Omental fat pad (tissue), 3 donors: ENCODE measurements at regions not wholly inside any gene's neighbourhood (a gene's known extent, or its start where the extent isn't known, plus 50 kb on each side); places are given as distances from the start of the nearest gene placed in this dataset.

Experiments used
- ATAC-seq: fragments of 150-250 bp; one replicate; pipeline ENCODE4 v1.9.1; 2016; ENCODE audit warnings: mild to moderate bottlenecking, moderate library complexity; ENCODE audit not compliant: low FRiP score
- DNase-seq: peaks from one replicate; pipeline ENCODE4 v3.0.0-alpha.2; 2019; ENCODE audit warnings: low spot score
- CTCF ChIP-seq, 3 donors: fragments of 450-650 bp; IDR thresholded peaks; one replicate each; pipeline ENCODE4 v1.5.1; 2016 to 2017; ENCODE audit warnings: antibody characterized with exemption in 3 of 3, mild to moderate bottlenecking in 3 of 3, moderate library complexity in 2 of 3

GRCh38 chr7:68121056-68121455 is 1124.4 kb downstream of the TYW1 start:
- ATAC-seq (no peak), DNase-seq (no peak)
- TF ChIP-seq CTCF (IDR thresholded peaks at IDR 0.05), result no peak

- ATAC-seq (no peak), DNase-seq (no peak)
- TF ChIP-seq CTCF (IDR thresholded peaks at IDR 0.05), result no peak
Measured at GRCh38 chr7:68121655-68122054, 1125.0 kb downstream of the TYW1 start.

GRCh38 chr7:68122801-68123200 is 1126.2 kb downstream of the TYW1 start:
- ATAC-seq (no peak), DNase-seq (no peak)
- TF ChIP-seq CTCF (IDR thresholded peaks at IDR 0.05), result no peak

GRCh38 chr7:68125168-68125567 is 1128.5 kb downstream of the TYW1 start:
- ATAC-seq, result no peak
- no peak for TF ChIP-seq CTCF (IDR thresholded peaks at IDR 0.05)
- no peak for DNase-seq

- no peak for DNase-seq
- no peak for TF ChIP-seq CTCF (IDR thresholded peaks at IDR 0.05)
Measured at GRCh38 chr7:68133045-68133444, 1136.4 kb downstream of the TYW1 start.

GRCh38 chr7:68143345-68143744 is 1146.7 kb downstream of the TYW1 start:
- TF ChIP-seq CTCF (IDR thresholded peaks at IDR 0.05), result no peak
- DNase-seq (no peak), ATAC-seq (no peak)

More at GRCh38 chr7:68133045-68133444, 1136.4 kb downstream of the TYW1 start:
- ATAC-seq, result no peak

- no peak for TF ChIP-seq CTCF (IDR thresholded peaks at IDR 0.05)
- DNase-seq (no peak), ATAC-seq (no peak)
Measured at GRCh38 chr7:68146983-68147382, 1150.3 kb downstream of the TYW1 start.
